ENCODE measurements at regions not wholly inside any gene's neighbourhood (a gene's known extent, or its start where the extent isn't known, plus 50 kb on each side); places are given as distances from the start of the nearest gene placed in this dataset.
"Not testable (repeated sequence)": the region's sequence is repeated elsewhere in the genome, so short reads cannot be mapped to it uniquely, and the experiment has no call there.

DNA sequence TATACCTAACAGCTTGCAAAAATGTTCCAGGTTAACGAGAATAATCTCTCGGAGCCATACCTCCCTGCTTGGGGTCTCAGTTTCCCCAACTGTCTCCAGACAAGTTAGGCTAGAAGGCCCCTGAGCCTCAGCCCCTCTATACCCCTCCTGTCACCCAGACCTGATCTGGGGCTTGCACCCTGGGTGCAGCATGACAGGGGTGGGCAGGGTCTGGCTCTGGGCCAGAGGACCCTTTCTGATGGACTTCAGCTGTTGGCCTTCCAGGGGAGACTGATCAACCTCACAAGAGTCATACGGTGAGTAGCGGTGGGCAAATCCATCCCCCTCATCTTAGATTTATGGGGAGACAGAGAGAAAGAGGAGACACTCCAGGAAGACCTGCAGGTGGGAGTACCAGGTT lies 416.9 kb downstream of the GOLGA6L6 start:
- TF ChIP-seq, protein P1, sequence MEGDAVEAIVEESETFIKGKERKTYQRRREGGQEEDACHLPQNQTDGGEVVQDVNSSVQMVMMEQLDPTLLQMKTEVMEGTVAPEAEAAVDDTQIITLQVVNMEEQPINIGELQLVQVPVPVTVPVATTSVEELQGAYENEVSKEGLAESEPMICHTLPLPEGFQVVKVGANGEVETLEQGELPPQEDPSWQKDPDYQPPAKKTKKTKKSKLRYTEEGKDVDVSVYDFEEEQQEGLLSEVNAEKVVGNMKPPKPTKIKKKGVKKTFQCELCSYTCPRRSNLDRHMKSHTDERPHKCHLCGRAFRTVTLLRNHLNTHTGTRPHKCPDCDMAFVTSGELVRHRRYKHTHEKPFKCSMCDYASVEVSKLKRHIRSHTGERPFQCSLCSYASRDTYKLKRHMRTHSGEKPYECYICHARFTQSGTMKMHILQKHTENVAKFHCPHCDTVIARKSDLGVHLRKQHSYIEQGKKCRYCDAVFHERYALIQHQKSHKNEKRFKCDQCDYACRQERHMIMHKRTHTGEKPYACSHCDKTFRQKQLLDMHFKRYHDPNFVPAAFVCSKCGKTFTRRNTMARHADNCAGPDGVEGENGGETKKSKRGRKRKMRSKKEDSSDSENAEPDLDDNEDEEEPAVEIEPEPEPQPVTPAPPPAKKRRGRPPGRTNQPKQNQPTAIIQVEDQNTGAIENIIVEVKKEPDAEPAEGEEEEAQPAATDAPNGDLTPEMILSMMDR (IDR thresholded peaks at IDR 0.05), result not testable (repeated sequence)
- not testable (repeated sequence) for TF ChIP-seq POLR2AphosphoS5 (IDR thresholded peaks at IDR 0.05; ENCODE audit: low read depth, low read length)

All from Panc1 (cell line).